H1 (cell line): ENCODE measurements at regions not wholly inside any gene's neighbourhood (a gene's known extent, or its start where the extent isn't known, plus 50 kb on each side); places are given as distances from the start of the nearest gene placed in this dataset.

Experiments used
- CTCF ChIA-PET: fragments of 300-600 bp; sonication (Branson Sonifier 250); formaldehyde crosslinking; loops from one replicate; lab custom pipeline; 2021; ENCODE audit not compliant: partially characterized antibody; lab: Charles Lee
- POLR2A ChIA-PET: fragments of 300-600 bp; sonication (Branson Sonifier 250); formaldehyde crosslinking; loops from one replicate; lab custom pipeline; 2021; ENCODE audit warnings: inconsistent platforms; ENCODE audit not compliant: partially characterized antibody; lab: Charles Lee
- DNase-seq, 2 experiments: peaks; one replicate each; pipeline versions ENCODE4 v3.0.0 to v3.0.0-alpha.2; 2010 to 2022; ENCODE audit warnings: low spot score in 2 of 2, low read depth in 1 of 2, mixed read lengths in 1 of 2
- FAIRE-seq: peaks from 2 replicates; lab custom pipeline; 2011; peaks lifted over from hg19 to GRCh38; lab: Jason Lieb, UNC
- H2AFZ ChIP-seq: 2 replicates; pipeline ENCODE4 v1.8.1; 2012; ENCODE audit warnings: low read length, inconsistent platforms
- H2AK5ac ChIP-seq: 2 replicates; pipeline ENCODE4 v1.6.1; 2013; ENCODE audit warnings: low read depth, low read length
- H2BK120ac ChIP-seq: replicated peaks from 2 replicates; pipeline ENCODE3; 2013; ENCODE audit warnings: low read depth, low read length, inconsistent platforms
- H2BK12ac ChIP-seq: 2 replicates; pipeline ENCODE4 v1.6.1; 2013; ENCODE audit warnings: low read depth, low read length
- H2BK15ac ChIP-seq: 2 replicates; pipeline ENCODE4 v1.6.1; 2013; ENCODE audit warnings: low read length
- H2BK20ac ChIP-seq: 2 replicates; pipeline ENCODE4 v1.6.1; 2013; ENCODE audit warnings: low read length
- H2BK5ac ChIP-seq: 2 replicates; pipeline ENCODE4 v1.6.1; 2013; ENCODE audit warnings: low read depth, low read length
- H3K14ac ChIP-seq: 2 replicates; pipeline ENCODE4 v1.6.1; 2013; ENCODE audit warnings: inconsistent platforms; ENCODE audit not compliant: insufficient read length
- H3K18ac ChIP-seq: 2 replicates; pipeline ENCODE4 v1.6.1; 2013; ENCODE audit warnings: low read length; ENCODE audit errors: extremely low read depth
- H3K23ac ChIP-seq: 2 replicates; pipeline ENCODE4 v1.6.1; 2013; ENCODE audit warnings: inconsistent platforms; ENCODE audit not compliant: insufficient read length
- H3K23me2 ChIP-seq: 2 replicates; pipeline ENCODE4 v1.6.1; 2013; ENCODE audit warnings: low read depth, low read length
- H3K27ac ChIP-seq: 2 replicates; pipeline ENCODE4 v1.6.1; 2011; ENCODE audit warnings: low read depth, low read length, inconsistent platforms
- H3K27me3 ChIP-seq, 4 experiments: replicated peaks in 1 of 4; 1 replicate in 1 of 4; 2 replicates in 3 of 4; pipeline versions ENCODE4 v1.6.1 to v1.8.1; 2011 to 2013; ENCODE audit warnings: low read length in 3 of 4, mild to moderate bottlenecking in 3 of 4, inconsistent platforms in 2 of 4, mixed read lengths in 2 of 4, moderate library complexity in 1 of 4; ENCODE audit not compliant: control insufficient read depth in 3 of 4, insufficient read depth in 3 of 4; ENCODE audit errors: extremely low read depth in 1 of 4
- H3K36me3 ChIP-seq, 4 experiments: 2 replicates each; pipeline versions ENCODE4 v1.6.1 to v1.8.1; 2011 to 2013; ENCODE audit warnings: mild to moderate bottlenecking in 4 of 4, low read length in 3 of 4, moderate library complexity in 2 of 4, control low read depth in 1 of 4, inconsistent platforms in 1 of 4; ENCODE audit not compliant: insufficient read depth in 4 of 4, control insufficient read depth in 2 of 4
- H3K4ac ChIP-seq: replicated peaks from 2 replicates; pipeline ENCODE3; 2013; ENCODE audit warnings: low read length, low read depth, mixed read lengths, inconsistent platforms; ENCODE audit not compliant: insufficient read length
- H3K4me1 ChIP-seq, 4 experiments: replicated peaks in 1 of 4; 1 replicate in 1 of 4; 2 replicates in 3 of 4; pipeline versions ENCODE4 v1.6.1 to v1.8.1; 2011 to 2013; ENCODE audit warnings: low read length in 3 of 4, inconsistent platforms in 2 of 4, mixed read lengths in 1 of 4; ENCODE audit not compliant: insufficient read depth in 4 of 4, control insufficient read depth in 3 of 4
- H3K4me2 ChIP-seq, 2 experiments: 2 replicates each; pipeline versions ENCODE4 v1.6.1 to v1.8.1; 2011 to 2013; ENCODE audit warnings: low read depth in 2 of 2, low read length in 2 of 2, control low read depth in 1 of 2, inconsistent platforms in 1 of 2, mild to moderate bottlenecking in 1 of 2; ENCODE audit not compliant: insufficient read depth in 1 of 2
- H3K4me3 ChIP-seq, 4 experiments: fragments of 200-600, 300-600 bp in 1 of 4; sonication (generic), shearing (Covaris generic), sonication (Bioruptor Twin) in 1 of 4; 2 replicates each; pipeline versions ENCODE4 v1.5.1 to v1.8.1; 2011 to 2016; ENCODE audit warnings: low read length in 4 of 4, low read depth in 3 of 4, control low read depth in 2 of 4, inconsistent platforms in 2 of 4, mild to moderate bottlenecking in 2 of 4, mixed read lengths in 1 of 4, moderate library complexity in 1 of 4; ENCODE audit not compliant: insufficient read depth in 2 of 4; ENCODE audit errors: extremely low read depth in 1 of 4
- H3K56ac ChIP-seq: replicated peaks from 2 replicates; pipeline ENCODE3; 2013; ENCODE audit warnings: low read depth, mild to moderate bottlenecking, mixed read lengths, low read length, inconsistent platforms; ENCODE audit not compliant: insufficient read length
- H3K79me1 ChIP-seq: 2 replicates; pipeline ENCODE4 v1.6.1; 2013; ENCODE audit warnings: low read depth, low read length, control low read depth
- H3K79me2 ChIP-seq, 2 experiments: 2 replicates each; pipeline versions ENCODE4 v1.6.1 to v1.8.1; 2012 to 2013; ENCODE audit warnings: low read length in 2 of 2, mild to moderate bottlenecking in 2 of 2, inconsistent platforms in 1 of 2; ENCODE audit not compliant: insufficient read depth in 2 of 2, control insufficient read depth in 1 of 2
- H3K9ac ChIP-seq, 4 experiments: replicated peaks in 1 of 4; 1 replicate in 1 of 4; 2 replicates in 3 of 4; pipeline versions ENCODE4 v1.6.1 to v1.8.1; 2011 to 2013; ENCODE audit warnings: low read depth in 3 of 4, low read length in 3 of 4, control low read depth in 2 of 4, mild to moderate bottlenecking in 2 of 4, moderate library complexity in 2 of 4, inconsistent platforms in 1 of 4; ENCODE audit errors: extremely low read depth in 1 of 4
- H3K9me3 ChIP-seq, 2 experiments: 2 replicates each; pipeline versions ENCODE4 v1.6.1 to v1.8.1; 2012 to 2013; ENCODE audit warnings: mild to moderate bottlenecking in 2 of 2, moderate library complexity in 2 of 2, control low read depth in 1 of 2, inconsistent platforms in 1 of 2, low read depth in 1 of 2, low read length in 1 of 2, mixed read lengths in 1 of 2; ENCODE audit not compliant: insufficient read depth in 2 of 2
- H4K20me1 ChIP-seq, 2 experiments: replicated peaks in 1 of 2; 2 replicates each; pipeline versions ENCODE3 to v1.8.1; 2011 to 2013; ENCODE audit warnings: inconsistent platforms in 2 of 2, low read length in 2 of 2, mild to moderate bottlenecking in 1 of 2; ENCODE audit not compliant: insufficient read depth in 2 of 2, control insufficient read depth in 1 of 2
- H4K5ac ChIP-seq: 2 replicates; pipeline ENCODE4 v1.6.1; 2013; ENCODE audit warnings: low read length, low read depth, mixed read lengths, inconsistent platforms; ENCODE audit not compliant: insufficient read length
- H4K8ac ChIP-seq: 2 replicates; pipeline ENCODE4 v1.8.0; 2013; ENCODE audit warnings: mild to moderate bottlenecking, moderate library complexity, low read length, inconsistent platforms; ENCODE audit not compliant: insufficient read depth; ENCODE audit errors: extremely low read depth
- H4K91ac ChIP-seq: replicated peaks from 2 replicates; pipeline ENCODE3; 2013; ENCODE audit warnings: low read length, mixed read lengths, inconsistent platforms; ENCODE audit not compliant: insufficient read length
- CBX5 ChIP-seq: fragments of 300-800, 300-1000 bp; sonication (generic); IDR thresholded peaks from 2 replicates; pipeline ENCODE4 v1.7.1; 2016; ENCODE audit warnings: antibody characterized with exemption, low read length, low read depth
- EZH2 ChIP-seq: fragments of 200-600 bp; sonication (generic); IDR thresholded peaks from 2 replicates; pipeline ENCODE4 v1.7.1; 2012; ENCODE audit warnings: low read depth, mild to moderate bottlenecking, moderate library complexity, low read length, inconsistent platforms; ENCODE audit not compliant: severe bottlenecking
- GABPA ChIP-seq: IDR thresholded peaks from 2 replicates; pipeline ENCODE4 v1.6.1; 2011; ENCODE audit warnings: mild to moderate bottlenecking, low read length, moderate library complexity, borderline replicate concordance; ENCODE audit not compliant: insufficient read depth
- KDM1A ChIP-seq: fragments of 200-600, 300-600 bp; sonication (generic); IDR thresholded peaks from 2 replicates; pipeline ENCODE4 v1.7.1; 2016; ENCODE audit warnings: mild to moderate bottlenecking, low read length, borderline replicate concordance
- RFX5 ChIP-seq: IDR thresholded peaks from 2 replicates; pipeline ENCODE4 v1.6.1; 2011; ENCODE audit warnings: low read depth, low read length, improper control_type of control experiment, borderline replicate concordance
- SIRT6 ChIP-seq: IDR thresholded peaks from one replicate; pipeline ENCODE4 v1.7.1; 2012; ENCODE audit warnings: low read length, inconsistent platforms
- SUZ12 ChIP-seq: fragments of 200-600 bp; sonication (generic); IDR thresholded peaks from 2 replicates; pipeline ENCODE4 v1.6.1; 2012; ENCODE audit warnings: mild to moderate bottlenecking, inconsistent platforms, low read length, moderate library complexity, mixed read lengths
- WGBS, 2 experiments: shearing (Covaris generic) in 1 of 2; methylation state at CpG; one replicate each; pipeline versions ENCODE4 v1.1.6 to v1.1.7; 2013 to 2015; ENCODE audit warnings: low lambda C conversion rate in 2 of 2, mixed read lengths in 2 of 2, inconsistent platforms in 1 of 2, low coverage in 1 of 2, missing lambda C conversion rate in 1 of 2; ENCODE audit not compliant: insufficient replicate concordance in 2 of 2, insufficient coverage in 1 of 2, insufficient read length in 1 of 2; ENCODE audit errors: extremely low coverage in 1 of 2, missing lambda C conversion rate in 1 of 2; 5-methylcytosine and 5-hydroxymethylcytosine counted together

GRCh38 chr15:81923561-81924350 is 122.1 kb downstream of the MEX3B start:
- Histone ChIP-seq H3K23ac (no peak overlapping the region), H3K27me3 (no peaks in the 10 kb centered on the region), H3K9ac (no peak overlapping the region), H3K18ac (no peak overlapping the region), H3K4me2 (no peak overlapping the region), H3K56ac (no peak overlapping the region), H4K20me1 (no peaks in the 10 kb centered on the region), H3K23me2 (no peaks in the 10 kb centered on the region), H3K79me2 (no peaks in the 10 kb centered on the region), H2AK5ac (no peak overlapping the region), H2BK5ac (no peak overlapping the region), H2AFZ (no peak overlapping the region), H4K5ac (no peak overlapping the region), H2BK20ac (no peak overlapping the region), H4K91ac (no peak overlapping the region), H3K4me1 (no peaks in the 10 kb centered on the region), H3K36me3 (no peaks in the 10 kb centered on the region; a peak in 1 of 8 replicates), H2BK12ac (no peak overlapping the region), H3K27ac (no peak overlapping the region), H2BK120ac (no peak overlapping the region), H2BK15ac (no peak overlapping the region), H3K14ac (no peak overlapping the region), H3K79me1 (no peaks in the 10 kb centered on the region), H3K9me3 (peaks cover 15 to 16% of the 10 kb centered on the region in 2 experiments), H3K4ac (no peak overlapping the region), H4K8ac (no peak overlapping the region), H3K4me3 (no peak overlapping the region)
- DNase-seq (no peak), FAIRE-seq (no peak)
- CTCF ChIA-PET = interaction anchor here (0.5 to 1.4 kb wide), 3 partner anchors 16 to 443 kb away, joined by 3 read pairs; no protein-coding TSS in a partner anchor
- TF ChIP-seq SIRT6 (no peak), RFX5 (no peak), SUZ12 (no peak), KDM1A (no peak), EZH2 (no peak), GABPA (no peak), CBX5 (no peak)
- POLR2A ChIA-PET = interaction anchor here (0.5 kb wide), 1 partner anchor 21 kb away, joined by 4 read pairs; no protein-coding TSS in a partner anchor
- WGBS, 2 experiments = 86% methylated on average over 4 of the region's 4 CpGs; no CpG with 5 or more reads in 1 of the 2 experiments
